Retina (tissue), 1 donor: ENCODE measurements at regions not wholly inside any gene's neighbourhood (a gene's known extent, or its start where the extent isn't known, plus 50 kb on each side); places are given as distances from the start of the nearest gene placed in this dataset.
"Not testable (repeated sequence)": the region's sequence is repeated elsewhere in the genome, so short reads cannot be mapped to it uniquely, and the experiment has no call there.

Source experiments
- DNase-seq: peaks from one replicate; pipeline ENCODE4 v3.0.0-alpha.2; 2016

- DNase-seq, result no peak
Measured at GRCh38 chr4:158958489-158959270, 144.2 kb upstream of the RAPGEF2 start.

- DNase-seq, result no peak
Measured at GRCh38 chr4:158962393-158962792, 140.5 kb upstream of the RAPGEF2 start.

- DNase-seq, result not testable (repeated sequence)
Measured at GRCh38 chr4:158963282-158963681, 139.6 kb upstream of the RAPGEF2 start.

- DNase-seq, result no peak
Measured at GRCh38 chr4:158964114-158964727, 138.7 kb upstream of the RAPGEF2 start.

GRCh38 chr4:158964728-158965124 lies 138.2 kb upstream of the RAPGEF2 start:
- DNase-seq, result no peak

GRCh38 chr4:158965226-158965625 lies 137.7 kb upstream of the RAPGEF2 start:
- DNase-seq, result no peak

- DNase-seq, result no peak
Measured at GRCh38 chr4:158966091-158966490, 136.8 kb upstream of the RAPGEF2 start.

GRCh38 chr4:158968961-158969360 lies 133.9 kb upstream of the RAPGEF2 start:
- no peak for DNase-seq

GRCh38 chr4:158970812-158971211 lies 132.1 kb upstream of the RAPGEF2 start:
- DNase-seq, result no peak

GRCh38 chr4:158974438-158974837 lies 128.4 kb upstream of the RAPGEF2 start:
- DNase-seq, result not testable (repeated sequence)

GRCh38 chr4:158980711-158981110 lies 122.2 kb upstream of the RAPGEF2 start:
- DNase-seq, result not testable (repeated sequence)

GRCh38 chr4:158991534-158992155 lies 111.2 kb upstream of the RAPGEF2 start:
- DNase-seq, result no peak

- DNase-seq, result no peak
Measured at GRCh38 chr4:158993891-158994290, 109.0 kb upstream of the RAPGEF2 start.

- DNase-seq, result no peak
Measured at GRCh38 chr4:158995040-158995439, 107.8 kb upstream of the RAPGEF2 start.

GRCh38 chr4:158995965-158996364 lies 106.9 kb upstream of the RAPGEF2 start:
- DNase-seq, result no peak

GRCh38 chr4:158996669-158997074 lies 106.2 kb upstream of the RAPGEF2 start:
- no peak for DNase-seq

GRCh38 chr4:158997660-158998349 lies 105.1 kb upstream of the RAPGEF2 start:
- DNase-seq, result no peak

GRCh38 chr4:158998624-158999023 lies 104.3 kb upstream of the RAPGEF2 start:
- no peak for DNase-seq

- no peak for DNase-seq
Measured at GRCh38 chr4:158999166-158999682, 103.7 kb upstream of the RAPGEF2 start.

GRCh38 chr4:158999849-159000248 lies 103.0 kb upstream of the RAPGEF2 start:
- no peak for DNase-seq

GRCh38 chr4:159002950-159003349 lies 99.9 kb upstream of the RAPGEF2 start:
- DNase-seq, result no peak

GRCh38 chr4:159003420-159004253 lies 99.2 kb upstream of the RAPGEF2 start:
- DNase-seq, result no peak
